HepG2 (cell line): ENCODE measurements at regions not wholly inside any gene's neighbourhood (a gene's known extent, or its start where the extent isn't known, plus 50 kb on each side); places are given as distances from the start of the nearest gene placed in this dataset.

Experiments used
- ATAC-seq: fragments of 200-7000 bp; cut with Tn5 transposase; 3 replicates; pipeline ENCODE4 v1.9.1; 2020; ENCODE audit warnings: mild to moderate bottlenecking, moderate library complexity
- BruUV-seq: library from RNA; stranded (reverse); fragments of 400-500 nt; replicated peaks from 2 replicates; lab custom pipeline; 2021; lab: Mats Ljungman, UMichigan
- CTCF ChIA-PET: fragments of 300-600 bp; formaldehyde crosslinking; extraction: SDS; loops from one replicate; lab custom pipeline; 2021; ENCODE audit warnings: low total read pairs, inconsistent platforms, low intra/inter-chr PET ratio; lab: Yijun Ruan, JAX
- POLR2A ChIA-PET: fragments of 350-600 bp; sonication (Branson Sonifier 250); formaldehyde crosslinking; loops from one replicate; lab custom pipeline; 2020; ENCODE audit warnings: antibody characterized with exemption, inconsistent platforms; lab: Yijun Ruan, JAX
- DNase-seq: peaks from one replicate; pipeline ENCODE4 v3.0.0-alpha.2; 2015; ENCODE audit warnings: low spot score
- FAIRE-seq: peaks from 3 replicates; lab custom pipeline; 2011; peaks lifted over from hg19 to GRCh38; lab: Jason Lieb, UNC
- H2AFZ ChIP-seq: one replicate; pipeline ENCODE4 v1.6.1; 2011; ENCODE audit warnings: low read length, inconsistent platforms
- H3K27ac ChIP-seq: fragments of 300-600 bp; 3 replicates; pipeline ENCODE4 v1.8.0; 2011; ENCODE audit warnings: mixed run types, mild to moderate bottlenecking, mixed read lengths, low read length, inconsistent platforms; ENCODE audit not compliant: insufficient read depth; ENCODE audit errors: extremely low read length
- H3K27me3 ChIP-seq, 2 experiments: fragments of 200-600 bp in 1 of 2; 2 replicates in 1 of 2; 3 replicates in 1 of 2; pipeline versions ENCODE4 v1.6.0 to v1.8.0; 2011; ENCODE audit warnings: low read length in 2 of 2, mild to moderate bottlenecking in 2 of 2, moderate library complexity in 2 of 2, inconsistent platforms in 1 of 2; ENCODE audit not compliant: insufficient read depth in 2 of 2, control insufficient read depth in 1 of 2
- H3K36me3 ChIP-seq, 2 experiments: fragments of 200-600 bp in 1 of 2; replicated peaks in 1 of 2; 2 replicates in 1 of 2; 3 replicates in 1 of 2; pipeline versions ENCODE4 v1.5.1 to v1.8.0; 2011; ENCODE audit warnings: low read length in 2 of 2, inconsistent platforms in 1 of 2; ENCODE audit not compliant: insufficient read depth in 2 of 2, control insufficient read depth in 1 of 2
- H3K4me1 ChIP-seq: 2 replicates; pipeline ENCODE4 v1.5.1; 2012; ENCODE audit warnings: low read length, inconsistent platforms; ENCODE audit not compliant: insufficient read depth
- H3K4me2 ChIP-seq: 2 replicates; pipeline ENCODE4 v1.6.0; 2011; ENCODE audit warnings: low read depth, low read length, inconsistent platforms
- H3K4me3 ChIP-seq, 3 experiments: fragments of 200-600 bp in 1 of 3; sonication (generic), shearing (Covaris generic) in 1 of 3; replicated peaks in 1 of 3; 2 replicates each; pipeline ENCODE4 v1.5.1; 2011 to 2016; ENCODE audit warnings: low read length in 3 of 3, inconsistent platforms in 2 of 3, low read depth in 2 of 3, mild to moderate bottlenecking in 2 of 3, control low read depth in 1 of 3, mixed read lengths in 1 of 3; ENCODE audit not compliant: insufficient read depth in 1 of 3
- H3K79me2 ChIP-seq: one replicate; pipeline ENCODE4 v1.6.1; 2011; ENCODE audit warnings: low read length, inconsistent platforms; ENCODE audit not compliant: insufficient read depth
- H3K9ac ChIP-seq: 2 replicates; pipeline ENCODE4 v1.6.0; 2011; ENCODE audit warnings: mild to moderate bottlenecking, low read depth, low read length, inconsistent platforms; ENCODE audit not compliant: insufficient read depth
- H3K9me3 ChIP-seq: 2 replicates; pipeline ENCODE4 v1.5.1; 2012; ENCODE audit warnings: mild to moderate bottlenecking, low read length
- H4K20me1 ChIP-seq: 2 replicates; pipeline ENCODE4 v1.6.0; 2011; ENCODE audit warnings: inconsistent platforms, mild to moderate bottlenecking, low read length, moderate library complexity; ENCODE audit not compliant: insufficient read depth
- DRAP1 ChIP-seq: IDR thresholded peaks from 2 replicates; pipeline ENCODE4 v1.6.1; 2016; ENCODE audit warnings: missing genetic modification reagents, missing compliant biosample characterization
- FOXK1 ChIP-seq: sonication (generic); formaldehyde crosslinking; IDR thresholded peaks from 2 replicates; pipeline ENCODE4 v1.4.0; 2020; ENCODE audit warnings: low read depth, missing genetic modification reagents, borderline replicate concordance
- HES4 ChIP-seq: sonication (generic); formaldehyde crosslinking; IDR thresholded peaks from 2 replicates; pipeline ENCODE4 v1.9.0; 2021; ENCODE audit warnings: mild to moderate bottlenecking, missing genetic modification reagents, borderline replicate concordance
- KAT2B ChIP-seq: fragments of 150-350 bp; IDR thresholded peaks from 2 replicates; pipeline ENCODE4 v1.6.1; 2014; ENCODE audit warnings: low read depth, low read length, borderline replicate concordance
- MAFF ChIP-seq: IDR thresholded peaks from 2 replicates; pipeline ENCODE4 v1.6.1; 2011; ENCODE audit warnings: low read depth, low read length, improper control_type of control experiment
- NPAS2 ChIP-seq: sonication (generic); formaldehyde crosslinking; IDR thresholded peaks from 2 replicates; pipeline ENCODE4 v1.8.0; 2022; ENCODE audit warnings: mild to moderate bottlenecking, missing genetic modification reagents, borderline replicate concordance
- POLR2A ChIP-seq, 2 experiments: IDR thresholded peaks; 2 replicates each; pipeline ENCODE4 v1.6.1; 2011; ENCODE audit warnings: low read depth in 2 of 2, low read length in 2 of 2, mild to moderate bottlenecking in 1 of 2, moderate library complexity in 1 of 2; ENCODE audit not compliant: insufficient read depth in 1 of 2
- PRDM4 ChIP-seq: sonication (generic); formaldehyde crosslinking; IDR thresholded peaks from 2 replicates; pipeline ENCODE4 v1.9.0; 2021; ENCODE audit warnings: missing genetic modification reagents, borderline replicate concordance
- SKIL ChIP-seq: sonication (generic); formaldehyde crosslinking; IDR thresholded peaks from 2 replicates; pipeline ENCODE4 v1.8.0; 2022; ENCODE audit warnings: missing genetic modification reagents, mild to moderate bottlenecking, moderate library complexity, borderline replicate concordance
- SMAD1 ChIP-seq: sonication (generic); formaldehyde crosslinking; IDR thresholded peaks from 2 replicates; pipeline ENCODE4 v1.4.0; 2020; ENCODE audit warnings: missing genetic modification reagents, low read depth, mild to moderate bottlenecking, borderline replicate concordance
- ZNF142 ChIP-seq: sonication (generic); formaldehyde crosslinking; IDR thresholded peaks from 2 replicates; pipeline ENCODE4 v1.4.0; 2020; ENCODE audit warnings: missing genetic modification reagents
- WGBS: methylation state at CpG from one replicate; pipeline ENCODE4 v1.1.6; 2017; ENCODE audit warnings: low lambda C conversion rate; 5-methylcytosine and 5-hydroxymethylcytosine counted together
- in situ Hi-C: cut with HindIII; loops from 2 replicates; pipeline ENCODE4 v1.10.0; 2017; ENCODE audit warnings: low pct_unique_long_range_greater_than_20kb; ENCODE audit not compliant: extremely low pct_ligation_motif_present
- intact Hi-C: fragments of 100-400 bp; cut with micrococcal nuclease; formaldehyde crosslinking; loops from one replicate; pipeline ENCODE4 v1.10.0; 2022; ENCODE audit not compliant: unreplicated experiment

- H3K36me3 ChIP-seq = no peaks in the 10 kb centered on the region
- no TSS peak for BruUV-seq
- WGBS = 0% methylated on average over 3 of the region's 4 CpGs
These were observed 539.1 kb downstream of the CDK5RAP2 start for GRCh38 chr9:120040896-120041295.

More at GRCh38 chr9:120040896-120041295, 539.1 kb downstream of the CDK5RAP2 start:
- Histone ChIP-seq H3K27ac (no peak overlapping the region), H3K9me3 (no peaks in the 10 kb centered on the region), H3K9ac (no peak overlapping the region), H2AFZ (no peak overlapping the region), H3K79me2 (no peaks in the 10 kb centered on the region), H3K27me3 (peaks cover 2 to 5% of the 10 kb centered on the region in 2 experiments; a peak in 1 of 5 replicates), H3K4me2 (no peak overlapping the region)
- intact Hi-C loops = no loop called here
- in situ Hi-C loops = no loop called here
- FAIRE-seq = no peak
- CTCF ChIA-PET = no interaction called here
- TF ChIP-seq PRDM4 (CRISPR knock-in tag) (no peak), ZNF142 (CRISPR knock-in tag) (no peak), KAT2B (no peak), SMAD1 (CRISPR knock-in tag) (no peak), FOXK1 (CRISPR knock-in tag) (no peak), SKIL (CRISPR knock-in tag) (no peak), NPAS2 (CRISPR knock-in tag) (no peak), HES4 (no peak), DRAP1 (CRISPR knock-in tag) (no peak), MAFF (no peak), POLR2A (IDR thresholded peaks at IDR 0.05; ENCODE audit: insufficient read depth in 1 of 2, low read depth in 2 of 2, low read length in 2 of 2) (no peak)
- TF ChIP-seq, all 625 proteins: peak for 0
- Histone ChIP-seq H4K20me1 (no peaks in the 10 kb centered on the region), H3K4me1 (no peaks in the 10 kb centered on the region), H3K4me3 (no peak overlapping the region)
- DNase-seq (no peak), ATAC-seq (no peak)
- POLR2A ChIA-PET = no interaction called here
